KMS-11 (cell line): ENCODE measurements at regions not wholly inside any gene's neighbourhood (a gene's known extent, or its start where the extent isn't known, plus 50 kb on each side); places are given as distances from the start of the nearest gene placed in this dataset.

Experiments
- H2AFZ ChIP-seq: fragments of 200-600 bp; sonication (generic); 2 replicates; pipeline ENCODE4 v1.6.1; 2016; ENCODE audit warnings: antibody characterized with exemption, mixed run types, low read depth
- H3K27ac ChIP-seq: fragments of 200-600 bp; sonication (generic); 2 replicates; pipeline ENCODE4 v1.6.1; 2016; ENCODE audit warnings: mild to moderate bottlenecking, mixed run types
- H3K27me3 ChIP-seq: fragments of 200-600 bp; sonication (generic); 2 replicates; pipeline ENCODE4 v1.6.1; 2017; ENCODE audit warnings: mild to moderate bottlenecking, low read depth, mixed run types, moderate library complexity; ENCODE audit not compliant: insufficient read depth
- H3K36me3 ChIP-seq: fragments of 200-600 bp; sonication (generic); 2 replicates; pipeline ENCODE4 v1.6.1; 2017; ENCODE audit warnings: mild to moderate bottlenecking, mixed run types; ENCODE audit not compliant: insufficient read depth
- H3K4me1 ChIP-seq: fragments of 200-600 bp; sonication (generic); 2 replicates; pipeline ENCODE4 v1.6.1; 2016; ENCODE audit warnings: mild to moderate bottlenecking, low read depth, mixed run types; ENCODE audit not compliant: poor library complexity, severe bottlenecking
- H3K4me2 ChIP-seq: fragments of 200-600 bp; sonication (generic); 2 replicates; pipeline ENCODE4 v1.7.0; 2016; ENCODE audit warnings: mild to moderate bottlenecking, mixed run types
- H3K4me3 ChIP-seq: fragments of 200-600 bp; sonication (generic); IDR thresholded peaks from 2 replicates; pipeline ENCODE4 v1.6.1; 2017; ENCODE audit warnings: low read depth, low read length, mixed read lengths; ENCODE audit not compliant: insufficient read depth
- H3K79me2 ChIP-seq: fragments of 200-600 bp; sonication (generic); 2 replicates; pipeline ENCODE4 v1.6.1; 2016; ENCODE audit warnings: low read depth, mixed run types; ENCODE audit not compliant: insufficient read depth
- H3K9ac ChIP-seq: fragments of 200-600 bp; sonication (generic); 2 replicates; pipeline ENCODE4 v1.6.1; 2016; ENCODE audit warnings: mild to moderate bottlenecking, mixed run types
- H4K20me1 ChIP-seq: fragments of 200-600 bp; sonication (generic); 2 replicates; pipeline ENCODE4 v1.6.1; 2016; ENCODE audit warnings: mild to moderate bottlenecking, mixed run types; ENCODE audit not compliant: insufficient read depth
- TF ChIP-seq, protein P1 (sequence below): fragments of 200-600 bp; sonication (generic); conservative IDR thresholded peaks from 2 replicates; pipeline ENCODE4 v1.6.1; 2017; ENCODE audit warnings: low read depth, mild to moderate bottlenecking, antibody characterized with exemption, low read length, moderate library complexity, mixed read lengths

DNA sequence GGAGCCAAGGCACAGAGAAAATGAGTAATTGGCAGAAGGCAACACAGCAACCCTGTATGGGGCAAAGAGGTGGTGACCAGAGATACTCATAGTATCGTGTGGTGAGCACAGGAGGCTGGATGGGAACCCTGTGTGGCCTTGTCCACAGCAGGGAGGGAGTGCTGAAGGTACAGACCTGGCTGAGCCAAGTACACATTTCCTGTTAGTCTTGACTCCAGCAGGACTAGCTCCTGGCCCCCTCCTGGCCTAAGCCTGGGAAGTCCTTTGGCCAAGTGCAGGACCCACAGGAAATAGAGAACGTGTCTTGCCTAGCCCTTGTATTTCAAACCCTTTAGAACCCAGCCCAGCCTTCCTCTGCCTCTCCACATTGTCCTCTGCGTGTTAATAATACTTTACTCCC, 289.8 kb upstream of the PWP1 start:
- TF ChIP-seq, protein P1, sequence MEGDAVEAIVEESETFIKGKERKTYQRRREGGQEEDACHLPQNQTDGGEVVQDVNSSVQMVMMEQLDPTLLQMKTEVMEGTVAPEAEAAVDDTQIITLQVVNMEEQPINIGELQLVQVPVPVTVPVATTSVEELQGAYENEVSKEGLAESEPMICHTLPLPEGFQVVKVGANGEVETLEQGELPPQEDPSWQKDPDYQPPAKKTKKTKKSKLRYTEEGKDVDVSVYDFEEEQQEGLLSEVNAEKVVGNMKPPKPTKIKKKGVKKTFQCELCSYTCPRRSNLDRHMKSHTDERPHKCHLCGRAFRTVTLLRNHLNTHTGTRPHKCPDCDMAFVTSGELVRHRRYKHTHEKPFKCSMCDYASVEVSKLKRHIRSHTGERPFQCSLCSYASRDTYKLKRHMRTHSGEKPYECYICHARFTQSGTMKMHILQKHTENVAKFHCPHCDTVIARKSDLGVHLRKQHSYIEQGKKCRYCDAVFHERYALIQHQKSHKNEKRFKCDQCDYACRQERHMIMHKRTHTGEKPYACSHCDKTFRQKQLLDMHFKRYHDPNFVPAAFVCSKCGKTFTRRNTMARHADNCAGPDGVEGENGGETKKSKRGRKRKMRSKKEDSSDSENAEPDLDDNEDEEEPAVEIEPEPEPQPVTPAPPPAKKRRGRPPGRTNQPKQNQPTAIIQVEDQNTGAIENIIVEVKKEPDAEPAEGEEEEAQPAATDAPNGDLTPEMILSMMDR: no peak
- Histone ChIP-seq H3K4me3 (no peak overlapping the region), H3K4me2 (no peak overlapping the region), H4K20me1 (no peaks in the 10 kb centered on the region), H3K4me1 (no peaks in the 10 kb centered on the region), H3K27me3 (no peaks in the 10 kb centered on the region), H3K79me2 (no peaks in the 10 kb centered on the region), H3K36me3 (no peaks in the 10 kb centered on the region), H3K9ac (no peak overlapping the region), H2AFZ (no peak overlapping the region), H3K27ac (no peak overlapping the region)

DNA sequence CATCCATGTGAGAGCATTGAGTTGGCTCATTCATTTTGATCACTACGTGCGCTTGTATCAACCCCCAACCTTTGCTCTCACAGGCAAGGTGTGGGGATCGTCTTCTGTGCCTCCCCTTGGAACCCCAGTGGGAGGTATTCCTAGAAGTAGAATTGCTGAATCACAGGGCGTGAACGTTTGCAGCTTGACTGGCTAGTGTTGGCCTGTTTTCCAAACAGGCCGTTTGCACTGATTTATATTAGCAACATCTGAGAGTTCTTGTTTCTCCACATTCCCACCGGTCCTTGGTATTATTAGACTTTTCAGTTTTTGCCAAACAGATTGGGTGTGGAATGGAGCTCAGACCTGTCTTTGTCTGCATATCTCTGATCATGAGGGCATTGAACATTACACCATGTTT, 288.6 kb upstream of the PWP1 start:
- no peaks in the 10 kb centered on the region for H3K36me3 ChIP-seq
- no peaks in the 10 kb centered on the region for H3K79me2 ChIP-seq
- no peaks in the 10 kb centered on the region for H4K20me1 ChIP-seq
- no peaks in the 10 kb centered on the region for H3K4me1 ChIP-seq
- H3K4me2 ChIP-seq: no peak overlapping the region
- H2AFZ ChIP-seq: no peak overlapping the region
- no peak overlapping the region for H3K27ac ChIP-seq
- H3K9ac ChIP-seq: no peak overlapping the region
- H3K27me3 ChIP-seq: no peaks in the 10 kb centered on the region
- TF ChIP-seq, protein P1: no peak
- no peak overlapping the region for H3K4me3 ChIP-seq

DNA sequence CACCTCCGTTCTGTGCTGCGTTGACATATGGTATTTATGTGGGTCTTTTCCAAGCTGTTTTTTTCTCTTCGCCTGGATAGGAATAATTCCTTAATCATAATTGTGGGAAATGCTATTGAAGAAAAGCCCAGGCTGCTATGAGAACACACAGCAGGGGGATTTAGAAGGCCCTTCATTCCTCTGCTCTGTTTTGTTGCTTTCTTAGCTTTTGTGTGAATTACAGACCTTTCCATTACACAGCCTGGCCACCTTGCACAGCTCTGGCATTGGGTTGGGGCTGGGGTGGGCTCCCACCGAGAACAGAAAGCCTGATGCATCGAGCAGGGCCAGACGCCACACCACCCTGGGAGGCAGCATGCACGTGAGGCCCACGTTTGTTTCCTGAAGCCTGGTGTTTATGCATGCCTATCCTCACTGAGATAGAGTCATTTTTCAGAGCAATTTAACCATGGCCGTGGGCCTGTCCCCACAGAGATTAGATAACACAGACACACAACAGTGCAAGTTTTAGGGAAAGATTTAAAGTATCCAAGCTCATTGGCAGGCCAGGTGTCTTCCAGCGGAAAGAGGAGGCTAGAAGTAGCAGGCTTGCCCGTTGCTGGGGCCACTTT, 287.6 kb upstream of the PWP1 start:
- no peaks in the 10 kb centered on the region for H4K20me1 ChIP-seq
- no peak overlapping the region for H3K4me2 ChIP-seq
- no peaks in the 10 kb centered on the region for H3K27me3 ChIP-seq
- no peaks in the 10 kb centered on the region for H3K36me3 ChIP-seq
- TF ChIP-seq, protein P1: no peak
- H3K4me1 ChIP-seq: no peaks in the 10 kb centered on the region
- H3K4me3 ChIP-seq: no peak overlapping the region
- no peaks in the 10 kb centered on the region for H3K79me2 ChIP-seq
- H3K9ac ChIP-seq: no peak overlapping the region
- H2AFZ ChIP-seq: no peak overlapping the region
- no peak overlapping the region for H3K27ac ChIP-seq

DNA sequence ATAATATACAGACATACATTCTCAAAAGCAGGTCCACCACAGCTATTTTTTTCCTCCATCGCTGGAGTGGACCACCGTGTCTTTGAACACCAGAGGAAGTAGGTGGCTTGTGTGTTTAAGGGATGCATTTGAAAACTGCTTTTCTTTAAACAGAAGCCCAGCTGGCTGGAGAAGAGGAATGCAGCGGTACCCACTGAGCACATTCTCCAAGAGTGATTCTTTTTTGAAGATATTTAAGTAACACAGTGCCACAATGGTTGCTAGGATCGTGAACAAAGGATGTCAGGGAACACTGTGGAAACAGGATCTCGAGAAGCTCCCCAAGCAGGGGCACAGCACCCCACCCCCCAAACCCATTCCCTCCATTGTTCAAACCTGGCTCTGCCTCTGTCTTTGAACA, 286.6 kb upstream of the PWP1 start:
- no peaks in the 10 kb centered on the region for H3K4me1 ChIP-seq

More for the DNA sequence above, 286.6 kb upstream of the PWP1 start:
- Histone ChIP-seq H3K27me3 (no peaks in the 10 kb centered on the region), H3K36me3 (no peaks in the 10 kb centered on the region), H4K20me1 (no peaks in the 10 kb centered on the region), H3K4me3 (no peak overlapping the region), H3K79me2 (no peaks in the 10 kb centered on the region), H2AFZ (no peak overlapping the region), H3K9ac (no peak overlapping the region), H3K4me2 (no peak overlapping the region), H3K27ac (no peak overlapping the region)
- TF ChIP-seq, protein P1: no peak
